ENCODE measurements at regions not wholly inside any gene's neighbourhood (a gene's known extent, or its start where the extent isn't known, plus 50 kb on each side); places are given as distances from the start of the nearest gene placed in this dataset.

DNA sequence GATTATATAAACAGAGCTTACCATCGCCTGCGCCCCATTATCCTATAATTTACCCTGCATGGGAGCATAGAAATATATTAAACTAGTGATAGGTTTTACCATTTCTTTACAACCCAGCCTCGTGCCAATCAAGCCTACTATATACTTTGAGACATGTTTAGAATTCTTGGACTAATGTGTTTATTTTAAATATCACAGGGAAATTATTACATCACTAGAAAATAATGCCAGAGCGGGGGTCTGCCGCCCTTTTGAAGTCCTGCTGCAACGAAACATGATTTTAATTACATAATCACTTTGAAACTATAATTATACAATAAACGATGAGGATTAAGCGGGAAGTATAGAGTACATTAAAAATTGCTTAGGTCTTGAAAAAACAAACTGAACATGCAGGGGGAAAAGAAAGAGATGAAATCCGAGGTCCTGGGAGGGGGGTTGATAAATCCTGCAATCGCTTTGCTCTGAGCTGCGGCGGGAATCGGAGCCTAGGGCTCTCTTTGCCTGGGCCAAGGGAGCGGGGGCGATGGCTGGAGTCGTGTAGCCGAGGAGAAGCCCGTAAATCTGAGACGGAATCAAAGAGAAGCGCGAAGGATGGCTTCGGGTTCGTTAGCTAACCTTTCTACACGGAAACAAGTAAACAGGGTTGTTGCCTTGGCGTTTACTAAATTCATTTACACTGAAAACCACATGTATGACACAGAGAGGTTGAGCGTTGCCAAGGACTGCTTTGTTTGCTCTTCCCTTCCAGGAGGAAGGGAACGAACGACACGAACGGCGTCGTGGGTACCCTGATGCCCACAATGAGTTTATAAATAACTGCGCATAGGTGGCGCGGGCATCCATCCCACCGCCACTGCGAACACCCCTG, 127.6 kb downstream of the TMEM174 start (continued):
- TF ChIP-seq ZSCAN20 (CRISPR knock-in tag; IDR thresholded peaks at IDR 0.05) (no peak), SMC3 (IDR thresholded peaks at IDR 0.05) (no peak), SREBF2 (IDR thresholded peaks at IDR 0.05) (no peak)

DNA sequence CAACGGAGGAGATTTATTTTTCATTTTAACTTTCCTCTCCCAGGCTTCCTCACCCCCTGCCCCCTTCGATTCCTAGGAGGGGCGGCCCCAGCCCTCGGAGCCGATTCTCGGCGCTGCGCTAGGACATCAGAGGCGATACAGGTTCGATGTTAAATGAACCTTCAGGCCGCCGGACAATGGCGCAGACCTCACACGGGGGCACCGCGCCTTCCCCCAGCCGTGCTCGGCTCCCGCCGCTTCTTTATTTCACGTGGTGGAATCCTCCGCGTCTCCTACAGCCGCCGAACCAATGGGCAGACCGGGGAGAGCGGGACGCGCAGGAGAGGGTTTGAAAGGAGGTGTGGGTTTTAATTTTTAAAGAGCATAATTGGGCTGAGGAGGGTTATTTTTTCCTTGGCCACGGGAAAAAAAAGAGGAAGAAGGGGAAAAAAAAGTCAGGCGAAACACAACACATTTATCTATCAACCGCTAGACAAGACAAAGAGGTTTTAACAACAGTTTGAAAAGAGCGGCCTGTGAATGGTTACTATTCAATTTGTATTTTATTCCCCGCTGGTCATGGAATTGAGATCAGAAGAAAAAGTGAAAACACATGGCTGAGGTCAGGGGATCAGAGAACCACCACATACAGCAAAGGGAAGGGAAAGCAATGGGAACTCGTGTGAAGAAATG, 126.8 kb downstream of the TMEM174 start:
- no peak overlapping the region for H3K4me3 ChIP-seq
- ATAC-seq: no peak
- POLR2A ChIA-PET: no interaction called here

DNA sequence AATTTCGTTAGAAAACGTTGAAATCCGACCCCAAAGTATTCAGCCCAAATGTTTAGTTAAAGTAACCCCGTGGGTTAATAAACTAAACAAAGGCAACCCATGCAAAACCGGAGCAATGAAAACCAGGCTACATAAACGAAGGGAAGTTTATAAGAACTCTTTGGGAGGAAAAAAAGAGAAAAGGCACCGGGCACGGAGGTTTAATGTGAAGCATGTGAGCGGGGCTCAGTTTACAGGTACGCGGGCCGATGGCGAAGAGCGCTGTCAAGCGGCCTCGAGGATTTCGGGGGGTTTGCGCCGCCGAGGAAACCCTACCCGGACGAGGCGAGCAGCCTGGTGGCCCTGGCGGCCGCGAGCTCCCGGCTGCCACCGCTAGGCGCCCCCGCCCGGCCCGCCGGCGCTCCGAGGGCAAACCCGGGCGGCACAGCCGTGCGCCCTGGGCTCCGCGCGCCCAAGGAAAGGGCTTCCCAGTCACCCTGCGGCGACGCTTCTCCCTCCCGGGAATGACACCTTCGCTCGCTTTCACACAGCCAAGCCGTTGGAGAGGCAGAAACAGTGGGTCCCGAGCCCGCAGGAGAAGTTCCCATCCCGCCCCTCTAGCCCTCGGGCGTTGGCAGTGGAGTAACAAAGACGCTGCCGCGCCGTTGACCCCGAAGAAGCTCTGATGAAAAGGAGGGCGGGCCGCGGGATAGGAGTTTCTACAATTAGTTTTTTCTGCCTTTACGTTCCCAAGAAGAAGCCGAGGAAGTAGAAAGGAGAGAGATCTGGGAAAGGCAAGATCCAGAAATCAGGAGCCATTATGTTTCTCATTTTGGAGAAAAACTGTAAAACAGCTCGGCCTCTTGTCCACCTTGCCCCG, 126.0 kb downstream of the TMEM174 start:
- POLR2A ChIA-PET: no interaction called here
- no peak for ATAC-seq
- Histone ChIP-seq H3K4me1 (no peaks in the 10 kb centered on the region), H3K4me2 (no peak overlapping the region), H3K9me3 (no peaks in the 10 kb centered on the region), H3K27ac (no peak overlapping the region), H3K4me3 (no peak overlapping the region)
- no peak for FAIRE-seq
- no peak for DNase-seq (ENCODE audit: low read depth in 1 of 2, low spot score in 1 of 2)
- CTCF ChIA-PET: interaction anchor here (1.1 to 1.5 kb wide), 2 partner anchors 83 to 167 kb away, joined by 3 to 6 read pairs; no protein-coding TSS in a partner anchor
- 85% methylated on average over 66 of the region's 66 CpGs for WGBS (ENCODE audit: missing lambda C conversion rate)
- TF ChIP-seq, protein P1, sequence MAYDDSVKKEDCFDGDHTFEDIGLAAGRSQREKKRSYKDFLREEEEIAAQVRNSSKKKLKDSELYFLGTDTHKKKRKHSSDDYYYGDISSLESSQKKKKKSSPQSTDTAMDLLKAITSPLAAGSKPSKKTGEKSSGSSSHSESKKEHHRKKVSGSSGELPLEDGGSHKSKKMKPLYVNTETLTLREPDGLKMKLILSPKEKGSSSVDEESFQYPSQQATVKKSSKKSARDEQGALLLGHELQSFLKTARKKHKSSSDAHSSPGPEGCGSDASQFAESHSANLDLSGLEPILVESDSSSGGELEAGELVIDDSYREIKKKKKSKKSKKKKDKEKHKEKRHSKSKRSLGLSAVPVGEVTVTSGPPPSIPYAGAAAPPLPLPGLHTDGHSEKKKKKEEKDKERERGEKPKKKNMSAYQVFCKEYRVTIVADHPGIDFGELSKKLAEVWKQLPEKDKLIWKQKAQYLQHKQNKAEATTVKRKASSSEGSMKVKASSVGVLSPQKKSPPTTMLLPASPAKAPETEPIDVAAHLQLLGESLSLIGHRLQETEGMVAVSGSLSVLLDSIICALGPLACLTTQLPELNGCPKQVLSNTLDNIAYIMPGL (CRISPR knock-in tag; IDR thresholded peaks at IDR 0.05; ENCODE audit: borderline replicate concordance): no peak
- TF ChIP-seq RNF2 (IDR thresholded peaks at IDR 0.05; ENCODE audit: borderline replicate concordance, low read depth) (no peak), RCOR1 (IDR thresholded peaks at IDR 0.05; ENCODE audit: low read depth, low read length) (no peak), CHD2 (IDR thresholded peaks at IDR 0.05; ENCODE audit: low read length, partially characterized antibody) (no peak), SMC3 (IDR thresholded peaks at IDR 0.05) (no peak), NFE2L2 (conservative IDR thresholded peaks at IDR 0.05; ENCODE audit: low read length) (no peak), POLR2A (IDR thresholded peaks at IDR 0.05; ENCODE audit: low read length) (no peak), MAZ (IDR thresholded peaks at IDR 0.05; ENCODE audit: borderline replicate concordance, low read depth, low read length) (no peak), CBX2 (IDR thresholded peaks at IDR 0.05; ENCODE audit: borderline replicate concordance, low read depth) (no peak), NPAS2 (CRISPR knock-in tag; IDR thresholded peaks at IDR 0.05; ENCODE audit: borderline replicate concordance) (no peak)
- TF ChIP-seq, protein P2, sequence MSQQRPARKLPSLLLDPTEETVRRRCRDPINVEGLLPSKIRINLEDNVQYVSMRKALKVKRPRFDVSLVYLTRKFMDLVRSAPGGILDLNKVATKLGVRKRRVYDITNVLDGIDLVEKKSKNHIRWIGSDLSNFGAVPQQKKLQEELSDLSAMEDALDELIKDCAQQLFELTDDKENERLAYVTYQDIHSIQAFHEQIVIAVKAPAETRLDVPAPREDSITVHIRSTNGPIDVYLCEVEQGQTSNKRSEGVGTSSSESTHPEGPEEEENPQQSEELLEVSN (IDR thresholded peaks at IDR 0.05; ENCODE audit: borderline replicate concordance, low read depth): no peak
- TF ChIP-seq, protein P3, sequence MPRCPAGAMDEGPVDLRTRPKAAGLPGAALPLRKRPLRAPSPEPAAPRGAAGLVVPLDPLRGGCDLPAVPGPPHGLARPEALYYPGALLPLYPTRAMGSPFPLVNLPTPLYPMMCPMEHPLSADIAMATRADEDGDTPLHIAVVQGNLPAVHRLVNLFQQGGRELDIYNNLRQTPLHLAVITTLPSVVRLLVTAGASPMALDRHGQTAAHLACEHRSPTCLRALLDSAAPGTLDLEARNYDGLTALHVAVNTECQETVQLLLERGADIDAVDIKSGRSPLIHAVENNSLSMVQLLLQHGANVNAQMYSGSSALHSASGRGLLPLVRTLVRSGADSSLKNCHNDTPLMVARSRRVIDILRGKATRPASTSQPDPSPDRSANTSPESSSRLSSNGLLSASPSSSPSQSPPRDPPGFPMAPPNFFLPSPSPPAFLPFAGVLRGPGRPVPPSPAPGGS (IDR thresholded peaks at IDR 0.05): no peak

More for the DNA sequence above, 126.8 kb downstream of the TMEM174 start:
- Histone ChIP-seq H3K4me1 (no peaks in the 10 kb centered on the region), H3K27ac (no peak overlapping the region), H3K9me3 (no peaks in the 10 kb centered on the region), H3K4me2 (no peak overlapping the region)
- CTCF ChIA-PET: interaction anchor here (0.8 to 1.5 kb wide), 4 partner anchors 11 to 101 kb away, joined by 3 to 6 read pairs (median 4); no protein-coding TSS in a partner anchor
- TF ChIP-seq MYC (IDR thresholded peaks at IDR 0.05; ENCODE audit: borderline replicate concordance, low read length) (no peak), NPAS2 (CRISPR knock-in tag; IDR thresholded peaks at IDR 0.05; ENCODE audit: borderline replicate concordance) (no peak), MAZ (IDR thresholded peaks at IDR 0.05; ENCODE audit: borderline replicate concordance, low read depth, low read length) (no peak), NFE2L2 (conservative IDR thresholded peaks at IDR 0.05; ENCODE audit: low read length) (no peak), RFX5 (IDR thresholded peaks at IDR 0.05) (no peak), HOXB5 (CRISPR knock-in tag; IDR thresholded peaks at IDR 0.05) (no peak), JUN (IDR thresholded peaks at IDR 0.05) (no peak), FOSB (CRISPR knock-in tag; IDR thresholded peaks at IDR 0.05) (no peak), HOXB13 (CRISPR knock-in tag; IDR thresholded peaks at IDR 0.05; ENCODE audit: low read depth) (no peak), ZC3H11A (IDR thresholded peaks at IDR 0.05) (no peak), EHF (CRISPR knock-in tag; IDR thresholded peaks at IDR 0.05) (no peak), CHD2 (IDR thresholded peaks at IDR 0.05; ENCODE audit: low read length, partially characterized antibody) (no peak), TP53 (CRISPR knock-in tag; IDR thresholded peaks at IDR 0.05) (no peak), KDM1A (IDR thresholded peaks at IDR 0.05; ENCODE audit: low read depth) (no peak)
- TF ChIP-seq, protein P4, sequence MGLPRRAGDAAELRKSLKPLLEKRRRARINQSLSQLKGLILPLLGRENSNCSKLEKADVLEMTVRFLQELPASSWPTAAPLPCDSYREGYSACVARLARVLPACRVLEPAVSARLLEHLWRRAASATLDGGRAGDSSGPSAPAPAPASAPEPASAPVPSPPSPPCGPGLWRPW (IDR thresholded peaks at IDR 0.05): no peak
- TF ChIP-seq, protein P5, sequence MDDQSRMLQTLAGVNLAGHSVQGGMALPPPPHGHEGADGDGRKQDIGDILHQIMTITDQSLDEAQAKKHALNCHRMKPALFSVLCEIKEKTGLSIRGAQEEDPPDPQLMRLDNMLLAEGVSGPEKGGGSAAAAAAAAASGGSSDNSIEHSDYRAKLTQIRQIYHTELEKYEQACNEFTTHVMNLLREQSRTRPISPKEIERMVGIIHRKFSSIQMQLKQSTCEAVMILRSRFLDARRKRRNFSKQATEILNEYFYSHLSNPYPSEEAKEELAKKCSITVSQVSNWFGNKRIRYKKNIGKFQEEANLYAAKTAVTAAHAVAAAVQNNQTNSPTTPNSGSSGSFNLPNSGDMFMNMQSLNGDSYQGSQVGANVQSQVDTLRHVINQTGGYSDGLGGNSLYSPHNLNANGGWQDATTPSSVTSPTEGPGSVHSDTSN (IDR thresholded peaks at IDR 0.05): no peak
- TF ChIP-seq, protein P6, sequence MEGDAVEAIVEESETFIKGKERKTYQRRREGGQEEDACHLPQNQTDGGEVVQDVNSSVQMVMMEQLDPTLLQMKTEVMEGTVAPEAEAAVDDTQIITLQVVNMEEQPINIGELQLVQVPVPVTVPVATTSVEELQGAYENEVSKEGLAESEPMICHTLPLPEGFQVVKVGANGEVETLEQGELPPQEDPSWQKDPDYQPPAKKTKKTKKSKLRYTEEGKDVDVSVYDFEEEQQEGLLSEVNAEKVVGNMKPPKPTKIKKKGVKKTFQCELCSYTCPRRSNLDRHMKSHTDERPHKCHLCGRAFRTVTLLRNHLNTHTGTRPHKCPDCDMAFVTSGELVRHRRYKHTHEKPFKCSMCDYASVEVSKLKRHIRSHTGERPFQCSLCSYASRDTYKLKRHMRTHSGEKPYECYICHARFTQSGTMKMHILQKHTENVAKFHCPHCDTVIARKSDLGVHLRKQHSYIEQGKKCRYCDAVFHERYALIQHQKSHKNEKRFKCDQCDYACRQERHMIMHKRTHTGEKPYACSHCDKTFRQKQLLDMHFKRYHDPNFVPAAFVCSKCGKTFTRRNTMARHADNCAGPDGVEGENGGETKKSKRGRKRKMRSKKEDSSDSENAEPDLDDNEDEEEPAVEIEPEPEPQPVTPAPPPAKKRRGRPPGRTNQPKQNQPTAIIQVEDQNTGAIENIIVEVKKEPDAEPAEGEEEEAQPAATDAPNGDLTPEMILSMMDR (IDR thresholded peaks at IDR 0.05): no peak
- DNase-seq (ENCODE audit: low read depth in 1 of 2, low spot score in 1 of 2) (no peak), FAIRE-seq (no peak)
- 84% methylated on average over 35 of the region's 35 CpGs for WGBS (ENCODE audit: missing lambda C conversion rate)

All from A549 (cell line).